NCI-H1930 (cell line): ENCODE measurements at regions not wholly inside any gene's neighbourhood (a gene's known extent, or its start where the extent isn't known, plus 50 kb on each side); places are given as distances from the start of the nearest gene placed in this dataset.

Experiments used
- DNase-seq, 2 experiments: peaks; one replicate each; lab custom pipeline; 2025; lab: John Stamatoyannopoulos, UW

- DNase-seq: no peak
Measured at GRCh38 chr10:43958071-43958432, 309.4 kb upstream of the ZNF32 start.

GRCh38 chr10:43957267-43958070 lies 308.8 kb upstream of the ZNF32 start:
- no peak for DNase-seq

GRCh38 chr10:43955978-43956377 lies 307.3 kb upstream of the ZNF32 start:
- DNase-seq: no peak

- DNase-seq: no peak
Measured at GRCh38 chr10:43955002-43955596, 306.4 kb upstream of the ZNF32 start.

- no peak for DNase-seq
Measured at GRCh38 chr10:43953672-43954071, 305.0 kb upstream of the ZNF32 start.

- DNase-seq: no peak
Measured at GRCh38 chr10:43952760-43953159, 304.1 kb upstream of the ZNF32 start.

GRCh38 chr10:43949351-43949750 lies 300.7 kb upstream of the ZNF32 start:
- no peak for DNase-seq

- no peak for DNase-seq
Measured at GRCh38 chr10:43946445-43946844, 297.8 kb upstream of the ZNF32 start.

GRCh38 chr10:43945908-43946307 lies 297.2 kb upstream of the ZNF32 start:
- no peak for DNase-seq

- DNase-seq: no peak
Measured at GRCh38 chr10:43945094-43945730, 296.5 kb upstream of the ZNF32 start.

GRCh38 chr10:43944381-43945093 lies 295.9 kb upstream of the ZNF32 start:
- no peak for DNase-seq

GRCh38 chr10:43943818-43944360 lies 295.2 kb upstream of the ZNF32 start:
- DNase-seq: no peak

GRCh38 chr10:43943119-43943817 lies 294.6 kb upstream of the ZNF32 start:
- DNase-seq: no peak

- no peak for DNase-seq
Measured at GRCh38 chr10:43942096-43942850, 293.6 kb upstream of the ZNF32 start.

GRCh38 chr10:43940898-43941837 lies 292.5 kb upstream of the ZNF32 start:
- DNase-seq: no peak

GRCh38 chr10:43939939-43940820 lies 291.5 kb upstream of the ZNF32 start:
- no peak for DNase-seq

GRCh38 chr10:43939389-43939938 lies 290.8 kb upstream of the ZNF32 start:
- no peak for DNase-seq

- no peak for DNase-seq
Measured at GRCh38 chr10:43938810-43939209, 290.1 kb upstream of the ZNF32 start.
